ENCODE measurements at regions not wholly inside any gene's neighbourhood (a gene's known extent, or its start where the extent isn't known, plus 50 kb on each side); places are given as distances from the start of the nearest gene placed in this dataset.

GRCh38 chr11:119889111-119889510 is 160.1 kb upstream of the NECTIN1 start:
- no peak overlapping the region for H3K4me3 Mint-ChIP-seq (ENCODE audit: low read depth)
- no peak for DNase-seq (ENCODE audit: low spot score, unreplicated experiment)
- no peaks in the 10 kb centered on the region for H3K9me3 Mint-ChIP-seq (ENCODE audit: low read depth)
- H3K27me3 Mint-ChIP-seq, result peaks cover 41% of the 10 kb centered on the region
- no peak overlapping the region for H3K27ac Mint-ChIP-seq
- TF ChIP-seq, protein P1, sequence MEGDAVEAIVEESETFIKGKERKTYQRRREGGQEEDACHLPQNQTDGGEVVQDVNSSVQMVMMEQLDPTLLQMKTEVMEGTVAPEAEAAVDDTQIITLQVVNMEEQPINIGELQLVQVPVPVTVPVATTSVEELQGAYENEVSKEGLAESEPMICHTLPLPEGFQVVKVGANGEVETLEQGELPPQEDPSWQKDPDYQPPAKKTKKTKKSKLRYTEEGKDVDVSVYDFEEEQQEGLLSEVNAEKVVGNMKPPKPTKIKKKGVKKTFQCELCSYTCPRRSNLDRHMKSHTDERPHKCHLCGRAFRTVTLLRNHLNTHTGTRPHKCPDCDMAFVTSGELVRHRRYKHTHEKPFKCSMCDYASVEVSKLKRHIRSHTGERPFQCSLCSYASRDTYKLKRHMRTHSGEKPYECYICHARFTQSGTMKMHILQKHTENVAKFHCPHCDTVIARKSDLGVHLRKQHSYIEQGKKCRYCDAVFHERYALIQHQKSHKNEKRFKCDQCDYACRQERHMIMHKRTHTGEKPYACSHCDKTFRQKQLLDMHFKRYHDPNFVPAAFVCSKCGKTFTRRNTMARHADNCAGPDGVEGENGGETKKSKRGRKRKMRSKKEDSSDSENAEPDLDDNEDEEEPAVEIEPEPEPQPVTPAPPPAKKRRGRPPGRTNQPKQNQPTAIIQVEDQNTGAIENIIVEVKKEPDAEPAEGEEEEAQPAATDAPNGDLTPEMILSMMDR (IDR thresholded peaks at IDR 0.05; ENCODE audit: unreplicated experiment), result no peak
- peaks cover 7% of the 10 kb centered on the region for H3K4me1 Mint-ChIP-seq (ENCODE audit: low read depth)
- H3K36me3 Mint-ChIP-seq (ENCODE audit: insufficient read depth), result no peaks in the 10 kb centered on the region

- DNase-seq (ENCODE audit: low spot score, unreplicated experiment), result no peak
- Mint-ChIP-seq H3K4me3 (ENCODE audit: low read depth) (no peak overlapping the region), H3K27me3 (peaks cover 40% of the 10 kb centered on the region), H3K27ac (no peak overlapping the region), H3K36me3 (ENCODE audit: insufficient read depth) (no peaks in the 10 kb centered on the region), H3K9me3 (ENCODE audit: low read depth) (no peaks in the 10 kb centered on the region), H3K4me1 (ENCODE audit: low read depth) (peaks cover 7% of the 10 kb centered on the region)
- TF ChIP-seq, protein P1 (IDR thresholded peaks at IDR 0.05; ENCODE audit: unreplicated experiment), result no peak
Measured at GRCh38 chr11:119888119-119888518, 159.1 kb upstream of the NECTIN1 start.

DNA sequence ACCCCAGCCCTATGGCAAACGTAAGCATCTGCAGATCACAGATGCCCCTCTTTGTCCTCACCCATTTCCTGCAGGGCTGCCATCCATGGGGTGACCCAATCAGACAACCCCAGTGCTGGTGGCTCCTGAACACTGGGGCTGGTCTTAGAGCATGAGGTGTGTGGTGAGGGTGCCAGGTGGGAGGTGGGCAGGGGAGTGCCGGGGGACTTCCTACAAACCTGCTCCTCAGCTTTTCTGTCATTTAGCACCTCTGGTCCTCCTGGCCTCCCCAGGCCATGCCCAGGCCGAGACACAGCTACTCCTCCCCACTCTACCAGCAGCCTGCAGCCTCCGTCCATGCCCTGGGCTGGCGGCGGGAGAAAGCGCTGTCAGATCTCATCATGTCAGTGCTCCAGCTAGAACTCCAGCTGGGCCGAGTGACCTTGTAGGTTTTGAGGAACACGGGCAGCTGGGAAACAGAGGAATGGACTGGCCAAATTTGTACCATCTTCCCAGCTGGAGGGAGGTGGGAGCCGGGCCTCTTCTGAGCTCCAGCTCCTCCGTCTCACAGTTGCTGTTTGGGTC is 157.7 kb upstream of the NECTIN1 start:
- Mint-ChIP-seq H3K4me3 (ENCODE audit: low read depth) (no peak overlapping the region), H3K36me3 (ENCODE audit: insufficient read depth) (no peaks in the 10 kb centered on the region), H3K27ac (no peak overlapping the region), H3K27me3 (peaks cover 28% of the 10 kb centered on the region), H3K4me1 (ENCODE audit: low read depth) (peaks cover 4% of the 10 kb centered on the region), H3K9me3 (ENCODE audit: low read depth) (no peaks in the 10 kb centered on the region)
- TF ChIP-seq, protein P1 (IDR thresholded peaks at IDR 0.05; ENCODE audit: unreplicated experiment), result no peak
- no peak for DNase-seq (ENCODE audit: low spot score, unreplicated experiment)

DNA sequence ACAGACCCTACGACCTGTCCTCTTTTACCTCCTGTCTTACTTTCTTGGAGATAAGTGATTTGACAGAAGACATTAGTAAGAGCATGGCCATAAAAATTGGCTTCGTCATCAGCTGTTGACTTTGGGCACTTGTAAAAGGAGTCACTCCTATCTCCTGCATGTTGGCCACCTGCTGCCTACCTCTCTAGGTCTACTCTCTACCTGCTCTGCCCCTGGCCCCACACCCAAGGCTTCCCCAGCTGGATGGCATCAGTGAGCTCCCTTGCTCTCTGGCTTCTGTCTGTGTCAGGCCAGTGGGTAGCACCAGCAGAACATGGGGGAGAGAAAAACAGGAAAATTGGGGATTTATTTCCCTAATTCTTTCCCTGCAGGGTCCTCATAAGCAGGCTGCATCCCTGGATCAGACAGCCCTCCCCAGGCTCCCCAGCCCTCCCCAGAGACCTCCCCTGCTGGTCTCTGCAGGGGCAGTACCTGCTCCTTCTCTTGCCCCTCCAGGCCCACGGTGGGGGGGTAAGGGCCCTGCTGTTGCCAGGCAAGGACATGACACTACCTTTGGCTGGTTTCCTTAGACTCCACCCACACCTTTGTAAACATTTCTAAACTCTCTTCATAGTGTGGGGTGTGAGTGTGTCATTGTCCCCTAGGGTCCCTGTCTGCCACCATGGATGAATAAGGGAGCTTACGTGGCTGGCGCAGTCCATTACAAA is 157.0 kb upstream of the NECTIN1 start:
- H3K4me3 Mint-ChIP-seq (ENCODE audit: low read depth), result no peak overlapping the region
- TF ChIP-seq, protein P1 (IDR thresholded peaks at IDR 0.05; ENCODE audit: unreplicated experiment), result no peak
- no peaks in the 10 kb centered on the region for H3K9me3 Mint-ChIP-seq (ENCODE audit: low read depth)
- peaks cover 3% of the 10 kb centered on the region for H3K4me1 Mint-ChIP-seq (ENCODE audit: low read depth)
- no peak overlapping the region for H3K27ac Mint-ChIP-seq
- H3K36me3 Mint-ChIP-seq (ENCODE audit: insufficient read depth), result no peaks in the 10 kb centered on the region
- peaks cover 25% of the 10 kb centered on the region for H3K27me3 Mint-ChIP-seq
- no peak for DNase-seq (ENCODE audit: low spot score, unreplicated experiment)

- H3K27ac Mint-ChIP-seq, result no peak overlapping the region
Measured at GRCh38 chr11:119885067-119885466, 156.1 kb upstream of the NECTIN1 start.

More at GRCh38 chr11:119885067-119885466, 156.1 kb upstream of the NECTIN1 start:
- Mint-ChIP-seq H3K36me3 (ENCODE audit: insufficient read depth) (no peaks in the 10 kb centered on the region), H3K9me3 (ENCODE audit: low read depth) (no peaks in the 10 kb centered on the region), H3K27me3 (peaks cover 18% of the 10 kb centered on the region), H3K4me3 (ENCODE audit: low read depth) (no peak overlapping the region), H3K4me1 (ENCODE audit: low read depth) (peaks cover 7% of the 10 kb centered on the region)
- DNase-seq (ENCODE audit: low spot score, unreplicated experiment), result no peak
- TF ChIP-seq, protein P1 (IDR thresholded peaks at IDR 0.05; ENCODE audit: unreplicated experiment), result no peak
